GM13977 (cell line): ENCODE measurements at regions not wholly inside any gene's neighbourhood (a gene's known extent, or its start where the extent isn't known, plus 50 kb on each side); places are given as distances from the start of the nearest gene placed in this dataset.

Experiments
- DNase-seq: peaks from one replicate; pipeline ENCODE4 v3.0.0; 2012; ENCODE audit warnings: low spot score
- in situ Hi-C: fragments of 300-500 bp; cut with MboI; formaldehyde crosslinking; loops from one replicate; pipeline ENCODE4 v1.12.0; 2022; ENCODE audit warnings: low sequenced_read_pairs, low pct_unique_long_range_greater_than_20kb, mixed read lengths, inconsistent platforms; ENCODE audit not compliant: unreplicated experiment
- TF ChIP-seq, protein P1 (sequence below): IDR thresholded peaks from 2 replicates; pipeline ENCODE4 v1.5.1; 2012; ENCODE audit warnings: mild to moderate bottlenecking, control low read depth; ENCODE audit not compliant: insufficient read depth; ENCODE audit errors: extremely low read depth, missing control alignments

DNA sequence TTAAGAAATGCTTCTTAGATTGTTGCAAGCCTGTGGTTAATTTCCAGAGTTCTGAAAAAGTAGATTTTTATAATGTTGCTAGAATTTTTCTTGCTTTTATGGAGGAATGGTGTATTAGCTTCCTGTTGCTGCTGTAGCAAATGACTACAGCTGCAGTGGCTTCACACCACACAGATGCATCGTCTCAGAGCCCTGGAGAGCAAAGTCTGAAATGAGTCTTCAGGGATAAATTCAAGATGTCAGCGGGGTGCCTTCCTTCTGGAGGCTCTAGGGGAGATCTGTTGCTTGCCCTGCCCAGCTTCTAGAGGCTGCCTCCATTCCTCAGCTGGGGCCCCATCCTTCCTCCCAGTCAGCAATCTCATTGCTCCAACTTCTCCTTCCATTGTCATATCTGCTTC lies 187.8 kb downstream of the ZNF516 start:
- no peak for DNase-seq
- in situ Hi-C loops = no loop called here
- TF ChIP-seq, protein P1, sequence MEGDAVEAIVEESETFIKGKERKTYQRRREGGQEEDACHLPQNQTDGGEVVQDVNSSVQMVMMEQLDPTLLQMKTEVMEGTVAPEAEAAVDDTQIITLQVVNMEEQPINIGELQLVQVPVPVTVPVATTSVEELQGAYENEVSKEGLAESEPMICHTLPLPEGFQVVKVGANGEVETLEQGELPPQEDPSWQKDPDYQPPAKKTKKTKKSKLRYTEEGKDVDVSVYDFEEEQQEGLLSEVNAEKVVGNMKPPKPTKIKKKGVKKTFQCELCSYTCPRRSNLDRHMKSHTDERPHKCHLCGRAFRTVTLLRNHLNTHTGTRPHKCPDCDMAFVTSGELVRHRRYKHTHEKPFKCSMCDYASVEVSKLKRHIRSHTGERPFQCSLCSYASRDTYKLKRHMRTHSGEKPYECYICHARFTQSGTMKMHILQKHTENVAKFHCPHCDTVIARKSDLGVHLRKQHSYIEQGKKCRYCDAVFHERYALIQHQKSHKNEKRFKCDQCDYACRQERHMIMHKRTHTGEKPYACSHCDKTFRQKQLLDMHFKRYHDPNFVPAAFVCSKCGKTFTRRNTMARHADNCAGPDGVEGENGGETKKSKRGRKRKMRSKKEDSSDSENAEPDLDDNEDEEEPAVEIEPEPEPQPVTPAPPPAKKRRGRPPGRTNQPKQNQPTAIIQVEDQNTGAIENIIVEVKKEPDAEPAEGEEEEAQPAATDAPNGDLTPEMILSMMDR = no peak

DNA sequence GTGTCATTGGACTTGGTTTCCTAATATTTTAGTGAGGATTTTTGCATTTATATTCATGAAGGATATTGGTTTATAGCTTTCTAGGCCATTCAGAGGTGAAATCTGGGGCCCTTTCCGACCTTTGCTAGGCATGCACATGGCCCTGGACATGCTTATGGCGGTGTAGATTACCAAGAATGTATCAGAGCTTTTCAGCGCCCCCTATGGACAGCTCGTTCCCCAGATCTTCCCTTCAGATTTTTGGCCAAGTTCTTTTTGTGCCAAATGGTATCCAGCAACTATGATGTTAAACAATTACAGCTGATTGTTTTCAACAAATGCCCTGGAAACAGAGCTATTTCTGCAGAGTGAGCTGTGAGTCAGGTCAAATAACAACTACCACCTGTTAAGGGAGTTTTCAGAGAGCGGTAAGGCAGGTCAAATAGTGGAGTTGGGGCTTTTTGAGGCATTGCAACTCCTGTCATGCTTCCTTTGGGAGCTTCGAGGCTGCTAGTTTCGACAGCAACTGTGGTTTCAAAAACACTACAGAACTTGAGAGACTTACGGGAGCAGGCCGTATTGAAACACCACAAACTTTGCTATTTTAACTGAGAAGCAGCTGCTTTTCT lies 188.3 kb downstream of the ZNF516 start:
- in situ Hi-C loops = no loop called here
- no peak for DNase-seq
- TF ChIP-seq, protein P1 = peak; percentile 2

DNA sequence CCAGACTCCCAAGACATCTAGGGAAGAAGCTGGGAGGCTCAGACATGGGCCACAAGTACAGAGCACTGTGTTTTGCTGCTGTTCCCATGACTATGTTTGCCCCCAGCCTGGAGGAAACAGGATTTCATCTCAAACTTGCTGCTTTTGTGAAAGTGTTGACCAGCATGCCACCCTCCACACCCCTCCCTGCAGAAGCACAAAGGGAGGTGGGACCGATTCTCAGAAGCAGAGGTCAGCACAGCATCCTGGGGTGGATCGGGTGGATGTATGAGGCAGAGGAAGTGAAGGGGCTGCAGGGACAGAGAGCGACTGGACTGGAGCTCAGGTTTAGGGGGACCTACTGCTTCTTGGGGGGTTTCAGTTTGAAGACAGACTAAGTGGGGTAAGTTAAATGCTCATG lies 209.2 kb downstream of the ZNF516 start:
- in situ Hi-C loops = loop anchor here (5.0 kb wide), 1 partner anchor 1876 kb away; no protein-coding TSS in a partner anchor
- TF ChIP-seq, protein P1 = no peak
- no peak for DNase-seq

DNA sequence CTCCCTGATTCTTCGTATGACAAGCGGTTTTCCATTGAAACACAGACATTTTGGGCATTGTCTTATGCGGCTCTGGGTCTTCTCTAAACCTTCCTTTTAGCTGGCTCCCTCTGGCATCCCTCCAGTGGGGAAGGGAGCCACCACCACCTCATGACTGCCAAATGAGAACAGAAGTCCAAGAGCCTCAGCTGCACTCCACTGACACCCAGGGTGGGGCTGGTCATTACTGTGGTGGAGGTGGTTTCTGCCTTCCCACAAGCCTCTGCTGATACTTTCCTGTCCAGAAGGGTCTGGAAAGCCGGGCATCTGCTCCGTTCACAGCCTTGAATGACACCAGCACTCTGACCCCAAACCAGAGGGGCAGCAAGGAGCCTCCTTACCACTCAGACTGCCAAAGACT lies 213.5 kb downstream of the ZNF516 start:
- in situ Hi-C loops = no loop called here
- no peak for DNase-seq
- TF ChIP-seq, protein P1 = no peak

DNA sequence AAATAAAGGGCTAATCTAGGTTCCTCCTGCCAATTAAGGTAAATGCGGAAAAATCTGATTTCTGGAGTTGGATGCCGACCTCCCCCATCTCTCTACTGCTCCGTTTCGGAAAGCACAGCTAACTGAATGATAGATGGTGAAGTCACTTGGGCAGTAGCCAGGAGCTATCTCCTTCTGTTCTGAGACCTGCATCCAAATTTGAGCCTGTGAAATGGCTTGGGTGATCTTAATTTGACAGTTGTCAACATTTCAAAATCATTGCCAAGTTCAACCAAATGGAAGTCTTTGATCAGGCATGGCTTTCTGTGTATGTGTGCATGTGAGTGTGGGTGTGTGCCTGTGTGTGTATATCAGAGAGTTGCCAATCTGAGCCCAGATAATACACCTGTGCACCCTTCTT lies 217.2 kb downstream of the ZNF516 start:
- in situ Hi-C loops = no loop called here
- TF ChIP-seq, protein P1 = no peak
- no peak for DNase-seq

DNA sequence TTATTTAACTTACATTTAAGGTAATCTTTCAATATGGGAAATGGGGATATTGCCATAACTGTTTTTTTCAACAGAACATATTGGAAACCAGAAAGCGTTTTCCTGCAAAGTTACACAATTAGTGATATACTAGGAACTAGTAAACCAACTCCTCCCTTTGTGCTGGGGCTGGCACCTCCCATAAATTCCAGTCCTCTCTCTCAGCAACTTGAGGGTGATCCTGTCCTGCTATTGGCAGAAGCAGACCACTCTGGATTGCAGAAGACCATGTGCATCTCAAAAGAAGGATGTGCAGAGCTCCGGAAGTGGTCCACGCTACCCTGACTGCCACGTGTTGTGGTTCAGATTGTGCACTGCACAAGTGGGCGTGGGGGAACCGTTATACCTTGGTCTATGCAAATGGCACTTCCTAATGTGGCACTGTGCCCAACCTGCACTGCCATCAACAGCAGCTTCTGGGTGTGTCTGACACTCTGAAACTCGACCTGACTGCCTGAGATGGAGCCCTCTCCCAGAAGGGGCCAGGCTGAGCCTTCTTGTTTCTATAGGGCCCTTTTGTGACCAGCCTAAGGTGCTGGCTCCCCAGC lies 219.2 kb downstream of the ZNF516 start:
- TF ChIP-seq, protein P1 = no peak
- DNase-seq = no peak
- in situ Hi-C loops = no loop called here
